Upper lobe of right lung (tissue), 1 donor: ENCODE measurements at regions not wholly inside any gene's neighbourhood (a gene's known extent, or its start where the extent isn't known, plus 50 kb on each side); places are given as distances from the start of the nearest gene placed in this dataset.

Source experiments
- ATAC-seq: fragments of 200-7000 bp; cut with Tn5 transposase; one replicate; pipeline ENCODE4 v1.9.1; 2020; ENCODE audit warnings: mild to moderate bottlenecking, moderate library complexity
- DNase-seq: peaks from one replicate; pipeline ENCODE4 v3.0.0-alpha.2; 2020
- H3K27ac ChIP-seq: fragments of 200-600 bp; one replicate; pipeline ENCODE4 v1.8.0; 2022
- H3K27me3 ChIP-seq: fragments of 200-600 bp; one replicate; pipeline ENCODE4 v1.8.0; 2022; ENCODE audit warnings: mild to moderate bottlenecking
- H3K36me3 ChIP-seq: fragments of 200-600 bp; one replicate; pipeline ENCODE4 v1.8.0; 2022
- H3K4me1 ChIP-seq: fragments of 200-600 bp; one replicate; pipeline ENCODE4 v1.8.0; 2022
- H3K4me3 ChIP-seq: fragments of 200-600 bp; one replicate; pipeline ENCODE4 v1.8.0; 2022; ENCODE audit warnings: mild to moderate bottlenecking
- H3K9me3 ChIP-seq: fragments of 200-600 bp; one replicate; pipeline ENCODE4 v1.8.0; 2022
- intact Hi-C: fragments of 100-400 bp; cut with DNase I; formaldehyde crosslinking; loops from one replicate; pipeline ENCODE4 v1.11.0; 2022
- TF ChIP-seq, protein P1 (sequence below): fragments of 200-600 bp; IDR thresholded peaks from one replicate; pipeline ENCODE4 v1.8.0; 2022; ENCODE audit warnings: antibody characterized with exemption
- donor health status: DM: no; HTN: yes; CAD: no; lungs with severe emphysema.

DNA sequence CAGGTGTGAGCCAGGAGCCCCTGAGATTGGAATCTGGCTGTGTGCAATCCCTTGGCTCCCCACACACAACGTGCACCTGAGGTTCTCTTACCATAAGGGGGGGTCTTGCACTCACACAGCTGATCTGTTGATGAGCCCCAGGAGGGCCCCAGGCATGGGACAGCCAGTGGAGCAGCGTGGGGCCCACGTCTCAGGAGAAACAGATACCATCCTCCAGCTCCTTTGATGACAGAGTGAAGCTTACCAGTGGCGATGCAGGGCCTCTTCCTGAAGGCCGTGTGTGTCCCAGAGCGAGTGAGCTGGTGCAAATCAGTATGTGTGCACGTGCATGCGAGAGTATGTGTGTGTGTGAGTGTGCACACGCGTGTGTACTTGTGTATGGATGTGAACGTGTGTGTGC, 287.4 kb downstream of the IRX1 start:
- H3K27ac ChIP-seq: no peak overlapping the region
- no peak for DNase-seq
- H3K4me3 ChIP-seq: no peak overlapping the region
- no peaks in the 10 kb centered on the region for H3K36me3 ChIP-seq
- no peak for ATAC-seq
- H3K27me3 ChIP-seq: no peaks in the 10 kb centered on the region
- no peaks in the 10 kb centered on the region for H3K4me1 ChIP-seq
- TF ChIP-seq, protein P1, sequence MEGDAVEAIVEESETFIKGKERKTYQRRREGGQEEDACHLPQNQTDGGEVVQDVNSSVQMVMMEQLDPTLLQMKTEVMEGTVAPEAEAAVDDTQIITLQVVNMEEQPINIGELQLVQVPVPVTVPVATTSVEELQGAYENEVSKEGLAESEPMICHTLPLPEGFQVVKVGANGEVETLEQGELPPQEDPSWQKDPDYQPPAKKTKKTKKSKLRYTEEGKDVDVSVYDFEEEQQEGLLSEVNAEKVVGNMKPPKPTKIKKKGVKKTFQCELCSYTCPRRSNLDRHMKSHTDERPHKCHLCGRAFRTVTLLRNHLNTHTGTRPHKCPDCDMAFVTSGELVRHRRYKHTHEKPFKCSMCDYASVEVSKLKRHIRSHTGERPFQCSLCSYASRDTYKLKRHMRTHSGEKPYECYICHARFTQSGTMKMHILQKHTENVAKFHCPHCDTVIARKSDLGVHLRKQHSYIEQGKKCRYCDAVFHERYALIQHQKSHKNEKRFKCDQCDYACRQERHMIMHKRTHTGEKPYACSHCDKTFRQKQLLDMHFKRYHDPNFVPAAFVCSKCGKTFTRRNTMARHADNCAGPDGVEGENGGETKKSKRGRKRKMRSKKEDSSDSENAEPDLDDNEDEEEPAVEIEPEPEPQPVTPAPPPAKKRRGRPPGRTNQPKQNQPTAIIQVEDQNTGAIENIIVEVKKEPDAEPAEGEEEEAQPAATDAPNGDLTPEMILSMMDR: no peak
- H3K9me3 ChIP-seq: no peaks in the 10 kb centered on the region
- intact Hi-C loops: no loop called here

DNA sequence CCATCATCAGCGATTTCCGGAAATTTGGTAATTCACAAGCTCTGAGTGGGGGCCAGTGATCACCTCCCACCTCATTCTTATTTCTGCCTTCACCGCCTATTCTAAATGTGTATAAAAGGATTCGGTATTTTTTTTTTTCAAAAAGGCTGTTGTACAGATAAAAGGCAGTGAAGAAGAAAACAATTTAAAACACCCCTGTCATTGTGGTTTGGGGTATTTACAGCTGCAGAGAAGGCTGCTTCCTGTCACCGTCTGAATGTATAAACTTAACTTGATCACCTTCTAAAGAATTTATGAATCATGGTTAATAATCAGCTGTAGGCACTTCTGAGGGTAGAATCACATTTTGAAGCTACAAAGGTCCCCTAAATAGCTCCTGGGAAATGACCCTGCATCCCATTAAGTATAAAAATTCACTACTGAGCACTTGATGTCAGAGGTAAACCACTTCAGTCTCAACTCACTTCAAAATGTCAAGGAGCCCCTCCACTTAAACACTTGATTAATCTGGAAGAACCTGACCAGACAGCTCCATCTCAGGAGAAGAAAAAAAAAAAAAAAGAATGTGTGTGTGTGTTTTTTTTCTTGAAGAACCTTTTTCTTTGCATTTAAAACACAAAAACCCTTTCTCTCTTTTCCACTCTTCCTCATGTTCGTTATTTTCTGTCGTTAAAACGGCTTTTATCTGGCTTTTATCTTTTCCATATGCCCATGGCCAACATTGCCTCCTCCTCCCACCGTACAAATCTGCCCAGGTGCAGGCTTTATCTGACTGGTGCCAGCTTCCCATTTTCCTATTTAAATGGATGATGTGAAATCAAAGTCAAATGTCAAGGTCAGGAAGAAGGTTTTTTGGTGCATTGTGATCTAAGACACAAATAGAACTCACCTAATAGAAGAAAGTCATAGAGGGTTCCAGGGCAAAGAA, 291.2 kb downstream of the IRX1 start:
- ATAC-seq (no peak), DNase-seq (no peak)
- TF ChIP-seq, protein P1: no peak
- Histone ChIP-seq H3K27ac (no peak overlapping the region), H3K4me3 (no peak overlapping the region), H3K36me3 (no peaks in the 10 kb centered on the region), H3K4me1 (no peaks in the 10 kb centered on the region), H3K27me3 (no peaks in the 10 kb centered on the region), H3K9me3 (no peaks in the 10 kb centered on the region)
- intact Hi-C loops: no loop called here

DNA sequence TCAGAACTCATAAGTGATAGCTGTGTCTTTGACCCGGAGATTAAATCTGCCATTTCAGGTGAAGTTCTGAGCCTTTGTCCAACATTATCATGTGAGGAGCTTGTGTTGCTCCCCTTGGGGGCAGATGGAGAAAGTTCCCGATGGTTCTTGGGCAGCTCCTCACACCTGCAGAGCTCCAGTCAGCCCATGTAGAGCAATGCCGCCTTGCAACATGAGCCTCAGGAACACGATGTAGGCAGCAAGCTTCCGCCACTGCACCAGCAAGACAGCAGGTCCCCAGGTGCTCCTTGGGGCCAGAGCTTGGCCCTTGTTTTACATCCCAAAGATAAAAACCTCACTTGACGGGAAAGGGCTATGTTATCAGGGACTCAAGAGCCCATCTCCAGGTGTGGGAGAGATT, 292.7 kb downstream of the IRX1 start:
- Histone ChIP-seq H3K4me1 (no peaks in the 10 kb centered on the region), H3K27ac (no peak overlapping the region), H3K27me3 (no peaks in the 10 kb centered on the region), H3K9me3 (no peaks in the 10 kb centered on the region), H3K36me3 (no peaks in the 10 kb centered on the region), H3K4me3 (no peak overlapping the region)
- intact Hi-C loops: no loop called here
- no peak for ATAC-seq
- TF ChIP-seq, protein P1: no peak
- DNase-seq: no peak

DNA sequence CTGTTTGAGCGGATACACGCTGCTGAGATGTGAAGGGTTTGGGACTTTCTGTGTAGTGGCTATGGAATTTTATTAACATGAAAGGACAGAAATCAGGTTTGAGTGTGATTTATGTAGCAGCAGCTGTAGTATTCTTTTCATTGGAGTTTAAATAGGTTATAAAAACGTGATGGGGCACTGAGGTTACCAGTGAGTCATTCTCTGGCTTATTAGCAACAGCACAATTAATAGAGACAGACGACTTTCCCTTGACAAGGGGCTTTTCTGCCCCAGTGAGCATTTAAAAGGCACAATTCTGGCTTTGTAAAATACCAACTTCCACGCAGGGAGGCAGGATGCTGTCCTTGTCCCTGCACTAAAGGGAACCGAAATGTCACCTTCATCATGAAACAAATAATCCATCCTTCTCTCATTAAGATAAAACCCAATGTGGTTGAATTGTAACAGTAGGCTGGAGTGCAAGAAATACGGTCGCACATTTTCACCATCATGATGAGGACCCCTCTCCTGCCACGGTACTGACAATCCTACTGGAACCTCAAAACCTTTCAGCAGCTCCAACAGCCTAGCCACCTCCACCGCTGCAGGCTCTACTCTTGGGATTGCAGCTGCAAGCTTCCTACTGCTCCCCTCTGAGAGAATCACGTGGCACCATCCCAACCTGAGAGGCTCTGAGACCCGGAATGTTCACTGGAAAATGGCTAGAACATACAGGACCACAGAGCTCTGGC, 293.9 kb downstream of the IRX1 start:
- H3K4me3 ChIP-seq: no peak overlapping the region
- H3K36me3 ChIP-seq: no peaks in the 10 kb centered on the region
- no peaks in the 10 kb centered on the region for H3K4me1 ChIP-seq
- TF ChIP-seq, protein P1: no peak
- no peak for ATAC-seq
- intact Hi-C loops: no loop called here
- H3K27ac ChIP-seq: no peak overlapping the region
- H3K27me3 ChIP-seq: no peaks in the 10 kb centered on the region
- no peak for DNase-seq
- no peaks in the 10 kb centered on the region for H3K9me3 ChIP-seq

DNA sequence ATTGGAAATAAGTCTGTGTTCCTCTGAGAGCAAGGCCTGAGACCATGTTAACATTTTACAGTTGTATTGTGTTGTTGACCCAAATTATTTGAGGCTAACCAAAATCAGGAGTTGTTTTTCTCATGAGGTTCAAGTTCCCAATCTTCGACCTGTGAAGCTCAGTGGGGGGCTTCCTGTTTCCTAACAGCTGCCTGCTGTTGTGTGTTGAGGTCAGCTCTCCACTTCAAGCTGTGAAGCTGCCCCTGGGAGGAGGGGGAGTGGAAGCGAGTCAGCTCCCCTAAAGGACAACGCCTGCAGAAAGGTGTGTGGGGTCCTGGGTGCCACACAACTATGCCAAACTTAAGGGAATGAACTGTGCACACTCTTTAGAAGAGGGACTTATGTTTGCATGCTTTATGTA, 295.5 kb downstream of the IRX1 start:
- ATAC-seq (no peak), DNase-seq (no peak)
- no peak overlapping the region for H3K27ac ChIP-seq
- H3K27me3 ChIP-seq: no peaks in the 10 kb centered on the region
- TF ChIP-seq, protein P1: no peak
- no peak overlapping the region for H3K4me3 ChIP-seq
- no peaks in the 10 kb centered on the region for H3K36me3 ChIP-seq
- no peaks in the 10 kb centered on the region for H3K9me3 ChIP-seq
- H3K4me1 ChIP-seq: no peaks in the 10 kb centered on the region
- intact Hi-C loops: no loop called here
